ENCODE measurements at regions not wholly inside any gene's neighbourhood (a gene's known extent, or its start where the extent isn't known, plus 50 kb on each side); places are given as distances from the start of the nearest gene placed in this dataset.

GRCh38 chr16:13611596-13611995 is 308.4 kb upstream of the ERCC4 start:
- 45% methylated on average over 7 of the region's 7 CpGs for WGBS (ENCODE audit: insufficient coverage)
- H3K27ac Mint-ChIP-seq = no peak overlapping the region
- TF ChIP-seq CTCF (IDR thresholded peaks at IDR 0.05) = no peak
- H3K4me1 ChIP-seq (ENCODE audit: control insufficient read depth in 1 of 2, insufficient read depth in 2 of 2, low read length in 2 of 2) = no peaks in the 10 kb centered on the region
- H3K4me1 Mint-ChIP-seq = no peaks in the 10 kb centered on the region
- H3K4me3 ChIP-seq (replicated peaks in 1 of 3; ENCODE audit: low read depth in 2 of 3, low read length in 3 of 3) = no peak overlapping the region
- H3K9me3 ChIP-seq (replicated peaks in 1 of 2; ENCODE audit: control insufficient read depth in 1 of 2, insufficient read depth in 1 of 2, low read length in 2 of 2) = peaks cover 7 to 18% of the 10 kb centered on the region in 2 donors
- H3K27me3 ChIP-seq (ENCODE audit: control insufficient read depth in 2 of 2, insufficient read depth in 2 of 2, low read length in 2 of 2) = no peaks in the 10 kb centered on the region
- intact Hi-C loops (cut with micrococcal nuclease) = no loop called here
- H3K4me2 ChIP-seq (replicated peaks; ENCODE audit: extremely low read depth, low read length, poor library complexity, severe bottlenecking) = no peak overlapping the region
- no peak overlapping the region for H2AFZ ChIP-seq (ENCODE audit: insufficient read depth, low read depth, low read length, poor library complexity, severe bottlenecking)
- no peak for DNase-seq
- H3K4me3 Mint-ChIP-seq = no peak overlapping the region
- no peak overlapping the region for H3K9ac ChIP-seq (ENCODE audit: insufficient read depth, low read length, poor library complexity, severe bottlenecking)
- H3K36me3 ChIP-seq (replicated peaks in 1 of 2; ENCODE audit: control insufficient read depth in 1 of 2, insufficient read depth in 2 of 2, low read length in 2 of 2) = no peaks in the 10 kb centered on the region
- H3K36me3 Mint-ChIP-seq = no peaks in the 10 kb centered on the region
- H3K27ac ChIP-seq (ENCODE audit: low read depth in 1 of 2, low read length in 2 of 2) = no peak overlapping the region
- H3K79me2 ChIP-seq (ENCODE audit: insufficient read depth, low read length) = no peaks in the 10 kb centered on the region
- H3K27me3 Mint-ChIP-seq (ENCODE audit: low read depth in 3 of 3) = peaks cover 0 to 4% (median 2%) of the 10 kb centered on the region in 3 donors
- H3K9me3 Mint-ChIP-seq = peaks cover 5 to 24% (median 11%) of the 10 kb centered on the region in 7 donors
- H4K20me1 ChIP-seq (ENCODE audit: insufficient read depth, low read length) = no peaks in the 10 kb centered on the region

DNA sequence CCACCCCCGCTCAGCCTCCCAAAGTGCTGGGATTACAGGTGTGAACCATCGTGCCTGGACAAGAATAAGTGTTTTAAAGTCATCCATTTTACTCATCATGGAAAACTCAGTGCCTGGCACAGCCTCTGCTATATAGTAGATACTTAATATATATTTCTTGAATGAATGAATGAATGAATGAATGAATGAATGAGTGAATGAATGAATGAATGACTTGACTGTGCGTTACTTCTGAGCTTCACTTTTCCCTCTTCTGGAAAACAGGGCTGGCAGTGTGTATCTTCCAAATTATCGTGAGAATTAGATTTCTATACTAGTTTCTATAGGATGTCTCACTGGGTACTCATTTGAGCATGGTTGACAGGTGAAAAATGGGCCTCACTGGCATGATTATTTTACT is 307.3 kb upstream of the ERCC4 start:
- peaks cover under 1 to 14% (median 5%) of the 10 kb centered on the region in 7 donors for H3K9me3 Mint-ChIP-seq
- H3K27ac Mint-ChIP-seq = no peak overlapping the region

More for the DNA sequence above, 307.3 kb upstream of the ERCC4 start:
- Histone ChIP-seq H3K36me3 (replicated peaks in 1 of 2; ENCODE audit: control insufficient read depth in 1 of 2, insufficient read depth in 2 of 2, low read length in 2 of 2) (no peaks in the 10 kb centered on the region), H3K4me1 (ENCODE audit: control insufficient read depth in 1 of 2, insufficient read depth in 2 of 2, low read length in 2 of 2) (no peaks in the 10 kb centered on the region), H3K9me3 (replicated peaks in 1 of 2; ENCODE audit: control insufficient read depth in 1 of 2, insufficient read depth in 1 of 2, low read length in 2 of 2) (peaks cover under 1 to 7% of the 10 kb centered on the region in 2 donors), H3K27me3 (ENCODE audit: control insufficient read depth in 2 of 2, insufficient read depth in 2 of 2, low read length in 2 of 2) (no peaks in the 10 kb centered on the region), H4K20me1 (ENCODE audit: insufficient read depth, low read length) (no peaks in the 10 kb centered on the region), H3K79me2 (ENCODE audit: insufficient read depth, low read length) (no peaks in the 10 kb centered on the region), H3K9ac (ENCODE audit: insufficient read depth, low read length, poor library complexity, severe bottlenecking) (no peak overlapping the region), H3K4me3 (replicated peaks in 1 of 3; ENCODE audit: low read depth in 2 of 3, low read length in 3 of 3) (no peak overlapping the region), H3K27ac (ENCODE audit: low read depth in 1 of 2, low read length in 2 of 2) (no peak overlapping the region), H2AFZ (ENCODE audit: insufficient read depth, low read depth, low read length, poor library complexity, severe bottlenecking) (no peak overlapping the region), H3K4me2 (replicated peaks; ENCODE audit: extremely low read depth, low read length, poor library complexity, severe bottlenecking) (no peak overlapping the region)
- H3K4me3 Mint-ChIP-seq = no peak overlapping the region
- DNase-seq = no peak
- TF ChIP-seq CTCF (IDR thresholded peaks at IDR 0.05) = no peak
- WGBS (ENCODE audit: insufficient coverage) = 100% methylated on average over 1 of the region's 4 CpGs
- H3K4me1 Mint-ChIP-seq = no peaks in the 10 kb centered on the region
- intact Hi-C loops (cut with micrococcal nuclease) = no loop called here
- peaks cover 0 to 4% (median 2%) of the 10 kb centered on the region in 3 donors for H3K27me3 Mint-ChIP-seq (ENCODE audit: low read depth in 3 of 3)
- no peaks in the 10 kb centered on the region for H3K36me3 Mint-ChIP-seq

All from CD14-positive monocyte (primary cell).